Colonic mucosa (tissue), 4 donors: ENCODE measurements at regions not wholly inside any gene's neighbourhood (a gene's known extent, or its start where the extent isn't known, plus 50 kb on each side); places are given as distances from the start of the nearest gene placed in this dataset.

Source experiments
- DNase-seq: peaks from one replicate; pipeline ENCODE4 v3.0.0-alpha.2; 2020
- H3K27ac ChIP-seq: fragments of 200-600 bp; one replicate; pipeline ENCODE4 v1.8.0; 2021
- H3K27me3 ChIP-seq: fragments of 200-600 bp; one replicate; pipeline ENCODE4 v1.8.0; 2021
- H3K36me3 ChIP-seq: fragments of 200-600 bp; one replicate; pipeline ENCODE4 v1.8.0; 2021
- H3K4me1 ChIP-seq: fragments of 200-600 bp; one replicate; pipeline ENCODE4 v1.8.0; 2021; ENCODE audit warnings: mild to moderate bottlenecking
- H3K4me3 ChIP-seq: fragments of 200-600 bp; one replicate; pipeline ENCODE4 v1.8.0; 2021
- H3K9ac ChIP-seq, 2 donors: one replicate each; pipeline ENCODE4 v1.7.0; 2013; ENCODE audit warnings: control low read depth in 2 of 2, low read depth in 2 of 2, low read length in 2 of 2
- H3K9me3 ChIP-seq: fragments of 200-600 bp; one replicate; pipeline ENCODE4 v1.8.0; 2021
- intact Hi-C: fragments of 100-400 bp; cut with DNase I; formaldehyde crosslinking; loops from one replicate; pipeline ENCODE4 v1.14.1; 2022
- TF ChIP-seq, protein P1 (sequence below): fragments of 200-600 bp; IDR thresholded peaks from one replicate; pipeline ENCODE4 v1.8.0; 2022; ENCODE audit warnings: antibody characterized with exemption, mild to moderate bottlenecking
- donor health status: healthy.
- donor health status: DM: no; HTN: no; CAD: no.
- donor health status: DM: no; HTN: no; CAD: no.

DNA sequence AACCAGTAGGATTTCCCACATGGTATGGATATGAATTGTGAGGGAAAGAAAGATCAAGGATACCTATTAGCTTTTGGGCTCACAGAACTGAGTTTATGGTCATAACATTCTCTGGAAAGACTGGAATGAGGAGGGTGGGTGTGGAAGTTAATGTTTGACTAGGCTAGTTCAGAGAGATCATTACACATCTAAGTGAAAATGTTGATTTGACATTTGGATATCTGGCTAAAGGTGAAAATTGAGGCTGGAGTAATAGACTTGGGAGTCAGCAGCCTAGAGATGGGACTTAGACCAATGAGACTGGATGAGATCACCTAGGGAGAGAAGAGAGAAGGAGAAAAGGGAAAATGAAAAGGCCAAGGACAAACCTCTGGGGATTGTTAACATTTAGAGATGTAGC lies 437.3 kb downstream of the CCSER2 start:
- H3K36me3 ChIP-seq = no peaks in the 10 kb centered on the region
- H3K9ac ChIP-seq = no peak overlapping the region
- intact Hi-C loops = no loop called here
- H3K27ac ChIP-seq = no peak overlapping the region
- DNase-seq = no peak
- TF ChIP-seq, protein P1, sequence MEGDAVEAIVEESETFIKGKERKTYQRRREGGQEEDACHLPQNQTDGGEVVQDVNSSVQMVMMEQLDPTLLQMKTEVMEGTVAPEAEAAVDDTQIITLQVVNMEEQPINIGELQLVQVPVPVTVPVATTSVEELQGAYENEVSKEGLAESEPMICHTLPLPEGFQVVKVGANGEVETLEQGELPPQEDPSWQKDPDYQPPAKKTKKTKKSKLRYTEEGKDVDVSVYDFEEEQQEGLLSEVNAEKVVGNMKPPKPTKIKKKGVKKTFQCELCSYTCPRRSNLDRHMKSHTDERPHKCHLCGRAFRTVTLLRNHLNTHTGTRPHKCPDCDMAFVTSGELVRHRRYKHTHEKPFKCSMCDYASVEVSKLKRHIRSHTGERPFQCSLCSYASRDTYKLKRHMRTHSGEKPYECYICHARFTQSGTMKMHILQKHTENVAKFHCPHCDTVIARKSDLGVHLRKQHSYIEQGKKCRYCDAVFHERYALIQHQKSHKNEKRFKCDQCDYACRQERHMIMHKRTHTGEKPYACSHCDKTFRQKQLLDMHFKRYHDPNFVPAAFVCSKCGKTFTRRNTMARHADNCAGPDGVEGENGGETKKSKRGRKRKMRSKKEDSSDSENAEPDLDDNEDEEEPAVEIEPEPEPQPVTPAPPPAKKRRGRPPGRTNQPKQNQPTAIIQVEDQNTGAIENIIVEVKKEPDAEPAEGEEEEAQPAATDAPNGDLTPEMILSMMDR = no peak
- no peak overlapping the region for H3K4me3 ChIP-seq
- H3K27me3 ChIP-seq = no peaks in the 10 kb centered on the region
- no peaks in the 10 kb centered on the region for H3K9me3 ChIP-seq
- no peaks in the 10 kb centered on the region for H3K4me1 ChIP-seq

DNA sequence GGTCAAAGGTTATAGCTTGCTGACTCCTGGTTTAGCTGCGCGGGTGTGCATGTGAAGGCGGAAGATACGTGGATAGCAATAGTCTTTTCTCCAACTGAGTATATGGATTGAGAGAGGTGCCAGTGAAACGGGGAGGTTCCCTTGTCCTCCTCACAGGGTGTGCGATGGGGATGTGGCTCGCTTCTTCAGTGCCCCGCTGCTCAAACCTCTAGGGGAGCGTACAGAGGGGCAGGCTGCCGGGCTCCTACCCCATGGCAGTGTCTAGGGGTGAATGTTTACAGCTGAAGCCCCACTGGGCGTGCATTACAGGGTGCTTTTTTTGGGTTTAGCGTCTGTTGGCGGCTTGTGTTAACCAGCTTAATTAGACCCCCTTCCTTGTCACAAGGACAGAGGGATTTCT lies 438.5 kb downstream of the CCSER2 start:
- no peaks in the 10 kb centered on the region for H3K36me3 ChIP-seq
- intact Hi-C loops = no loop called here
- no peaks in the 10 kb centered on the region for H3K9me3 ChIP-seq
- DNase-seq = no peak
- H3K4me1 ChIP-seq = no peaks in the 10 kb centered on the region
- no peak overlapping the region for H3K9ac ChIP-seq
- TF ChIP-seq, protein P1 = no peak
- H3K27ac ChIP-seq = no peak overlapping the region
- H3K4me3 ChIP-seq = no peak overlapping the region
- H3K27me3 ChIP-seq = no peaks in the 10 kb centered on the region

DNA sequence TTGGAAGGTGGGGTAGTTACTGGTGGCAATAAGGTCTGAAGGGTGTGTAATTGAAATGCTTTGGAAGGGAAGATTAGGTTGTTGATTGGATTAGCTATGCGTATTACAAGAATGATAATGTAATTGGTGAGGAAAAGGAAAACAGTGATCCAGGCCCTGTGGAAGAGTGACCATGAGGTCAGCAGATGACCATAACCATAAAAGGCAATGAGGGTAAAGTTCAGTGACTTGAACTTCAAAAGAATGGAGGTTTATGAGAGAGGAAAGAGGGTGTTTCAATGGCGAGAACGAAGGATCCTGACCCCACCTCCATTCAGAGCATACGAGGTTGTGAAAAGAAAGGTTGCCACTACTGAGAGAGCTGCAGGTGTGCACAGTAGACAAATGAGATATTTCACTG lies 439.7 kb downstream of the CCSER2 start:
- Histone ChIP-seq H3K4me1 (no peaks in the 10 kb centered on the region), H3K27me3 (no peaks in the 10 kb centered on the region), H3K4me3 (no peak overlapping the region), H3K9me3 (no peaks in the 10 kb centered on the region), H3K27ac (no peak overlapping the region), H3K9ac (no peak overlapping the region), H3K36me3 (no peaks in the 10 kb centered on the region)
- TF ChIP-seq, protein P1 = no peak
- intact Hi-C loops = no loop called here
- DNase-seq = no peak

DNA sequence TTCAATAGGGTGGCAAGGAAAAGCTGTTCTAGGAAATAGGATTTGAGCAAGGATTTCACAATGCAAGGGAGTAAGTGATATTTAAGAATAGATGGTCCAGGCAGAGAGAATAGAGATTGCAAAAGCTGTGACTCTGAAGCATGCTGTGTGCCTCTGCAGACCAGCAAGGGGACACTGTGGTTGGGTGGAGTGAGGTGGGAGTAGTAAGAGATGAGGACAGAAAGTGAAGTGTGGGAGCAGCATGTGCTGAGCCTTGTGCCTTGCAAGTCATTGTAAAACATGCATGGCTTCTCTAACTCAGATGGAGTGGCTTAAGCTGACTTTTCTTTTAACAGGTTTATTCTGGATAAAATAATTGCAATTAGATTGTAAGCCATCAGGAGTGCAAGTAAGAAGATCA lies 442.4 kb downstream of the CCSER2 start:
- no peak overlapping the region for H3K9ac ChIP-seq
- intact Hi-C loops = no loop called here
- DNase-seq = no peak
- no peak overlapping the region for H3K4me3 ChIP-seq
- no peaks in the 10 kb centered on the region for H3K27me3 ChIP-seq
- no peaks in the 10 kb centered on the region for H3K9me3 ChIP-seq
- TF ChIP-seq, protein P1 = no peak
- H3K36me3 ChIP-seq = no peaks in the 10 kb centered on the region
- no peaks in the 10 kb centered on the region for H3K4me1 ChIP-seq
- no peak overlapping the region for H3K27ac ChIP-seq

DNA sequence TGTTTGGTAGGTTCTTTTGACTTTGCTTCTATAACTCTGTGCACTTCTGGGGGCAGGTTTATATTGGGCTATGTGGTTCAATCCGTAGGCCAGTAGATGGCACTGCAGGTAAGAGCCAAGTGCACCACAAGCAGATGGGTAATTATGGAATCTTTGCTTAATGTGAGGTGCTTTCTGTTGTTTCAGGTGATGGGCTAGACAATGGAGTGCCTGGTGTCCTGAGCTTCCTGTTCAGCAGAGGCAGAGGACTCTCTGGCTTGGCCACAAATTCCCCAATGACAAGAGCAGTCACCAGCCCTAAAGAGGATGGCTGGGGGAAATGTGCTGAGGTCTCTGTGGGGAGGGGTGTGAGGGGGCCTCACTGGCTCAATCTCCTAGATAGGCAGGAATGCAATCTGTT lies 455.0 kb downstream of the CCSER2 start:
- Histone ChIP-seq H3K36me3 (no peaks in the 10 kb centered on the region), H3K4me3 (no peak overlapping the region), H3K9me3 (no peaks in the 10 kb centered on the region), H3K27ac (no peak overlapping the region), H3K4me1 (no peaks in the 10 kb centered on the region), H3K27me3 (no peaks in the 10 kb centered on the region), H3K9ac (no peak overlapping the region)
- TF ChIP-seq, protein P1 = peak; percentile 47
- no peak for DNase-seq
- intact Hi-C loops = no loop called here

DNA sequence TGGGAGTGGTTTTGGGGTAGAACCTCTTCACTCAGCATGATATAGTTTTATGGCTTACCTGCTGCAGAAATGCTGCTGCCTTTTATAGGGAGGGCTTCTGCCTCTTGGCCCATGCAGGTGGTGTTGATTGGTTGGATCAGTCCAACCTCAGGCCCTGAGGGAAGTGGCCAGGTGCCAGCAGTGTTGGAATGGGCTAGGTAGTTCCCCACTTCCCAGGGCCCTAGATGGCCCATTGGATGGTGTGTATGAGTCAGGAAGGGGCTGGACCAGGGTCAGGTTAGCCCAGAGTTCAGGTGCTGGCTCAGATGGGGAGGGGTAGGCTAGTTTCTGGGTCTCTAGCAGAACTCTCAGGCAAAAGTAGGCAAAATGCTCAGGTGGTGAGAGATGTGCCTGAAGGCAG lies 455.5 kb downstream of the CCSER2 start:
- DNase-seq = no peak
- Histone ChIP-seq H3K9me3 (no peaks in the 10 kb centered on the region), H3K4me3 (no peak overlapping the region), H3K9ac (no peak overlapping the region), H3K36me3 (no peaks in the 10 kb centered on the region), H3K27me3 (no peaks in the 10 kb centered on the region), H3K4me1 (no peaks in the 10 kb centered on the region), H3K27ac (no peak overlapping the region)
- intact Hi-C loops = no loop called here
- TF ChIP-seq, protein P1 = no peak
